Neural cell (in vitro differentiated cells): ENCODE measurements at regions not wholly inside any gene's neighbourhood (a gene's known extent, or its start where the extent isn't known, plus 50 kb on each side); places are given as distances from the start of the nearest gene placed in this dataset.

Experiments
- H2AFZ ChIP-seq: fragments of 200-600, 300-800 bp; sonication (generic), shearing (Covaris generic); 2 replicates; pipeline ENCODE4 v1.6.0; 2014; ENCODE audit warnings: low read depth, mild to moderate bottlenecking, antibody characterized with exemption, low read length, moderate library complexity
- H3F3A ChIP-seq: fragments of 200-600 bp; shearing (Covaris generic); 2 replicates; pipeline ENCODE4 v1.6.1; 2016; ENCODE audit warnings: mild to moderate bottlenecking, moderate library complexity, mixed read lengths, antibody characterized with exemption, low read length; ENCODE audit not compliant: insufficient read depth, poor library complexity, severe bottlenecking
- H3K27ac ChIP-seq: fragments of 200-600, 300-800 bp; sonication (generic), shearing (Covaris generic); 2 replicates; pipeline ENCODE4 v1.5.1; 2014; ENCODE audit warnings: mild to moderate bottlenecking, low read length, moderate library complexity
- H3K27me3 ChIP-seq: fragments of 300-800, 200-600 bp; sonication (generic), shearing (Covaris generic); 2 replicates; pipeline ENCODE4 v1.6.0; 2014; ENCODE audit warnings: mild to moderate bottlenecking, low read depth, low read length, moderate library complexity; ENCODE audit not compliant: insufficient read depth
- H3K36me3 ChIP-seq: fragments of 300-800, 200-600 bp; sonication (generic), shearing (Covaris generic); 2 replicates; pipeline ENCODE4 v1.5.1; 2014; ENCODE audit warnings: mild to moderate bottlenecking, antibody characterized with exemption, low read length, moderate library complexity; ENCODE audit not compliant: insufficient read depth
- H3K4me2 ChIP-seq: fragments of 300-800, 200-600 bp; sonication (generic), shearing (Covaris generic); 2 replicates; pipeline ENCODE4 v1.6.0; 2014; ENCODE audit warnings: mild to moderate bottlenecking, low read length
- H3K4me3 ChIP-seq: fragments of 300-800, 200-600 bp; sonication (generic), shearing (Covaris generic); 2 replicates; pipeline ENCODE4 v1.5.1; 2014; ENCODE audit warnings: mild to moderate bottlenecking, low read length, moderate library complexity
- H3K79me2 ChIP-seq: fragments of 200-600 bp; shearing (Covaris generic); replicated peaks from 2 replicates; pipeline ENCODE4 v1.6.0; 2014; ENCODE audit warnings: mild to moderate bottlenecking, low read length, moderate library complexity; ENCODE audit not compliant: insufficient read depth
- H3K9ac ChIP-seq: fragments of 300-800, 200-600 bp; sonication (generic), shearing (Covaris generic); 2 replicates; pipeline ENCODE4 v1.6.1; 2016; ENCODE audit warnings: mild to moderate bottlenecking, low read length, mixed read lengths
- H3K9me2 ChIP-seq: fragments of 200-600 bp; shearing (Covaris generic); 2 replicates; pipeline ENCODE4 v1.6.1; 2016; ENCODE audit warnings: mild to moderate bottlenecking, low read length, mixed read lengths; ENCODE audit not compliant: insufficient read depth
- H3K9me3 ChIP-seq: fragments of 200-600, 300-800 bp; sonication (generic), shearing (Covaris generic); 2 replicates; pipeline ENCODE4 v1.6.1; 2016; ENCODE audit warnings: mild to moderate bottlenecking, mixed run types, low read length, moderate library complexity, mixed read lengths
- H4K20me1 ChIP-seq: fragments of 200-600 bp; shearing (Covaris generic); 2 replicates; pipeline ENCODE4 v1.6.1; 2016; ENCODE audit warnings: mild to moderate bottlenecking, mixed run types; ENCODE audit not compliant: insufficient read depth
- EP300 ChIP-seq: fragments of 450-650 bp; conservative IDR thresholded peaks from 2 replicates; pipeline ENCODE4 v1.6.1; 2014; ENCODE audit warnings: antibody characterized with exemption, mild to moderate bottlenecking, moderate library complexity; ENCODE audit not compliant: poor library complexity, severe bottlenecking
- EZH2 ChIP-seq: fragments of 200-600, 300-800 bp; shearing (Covaris generic), sonication (generic); IDR thresholded peaks from 2 replicates; pipeline ENCODE4 v1.6.1; 2014; ENCODE audit warnings: antibody characterized with exemption, low read length, borderline replicate concordance, mild to moderate bottlenecking; ENCODE audit not compliant: insufficient read depth, poor library complexity, severe bottlenecking
- MXI1 ChIP-seq: fragments of 450-650 bp; conservative IDR thresholded peaks from 2 replicates; pipeline ENCODE4 v1.6.1; 2014; ENCODE audit warnings: antibody characterized with exemption, mild to moderate bottlenecking; ENCODE audit not compliant: poor library complexity, severe bottlenecking
- POLR2AphosphoS5 ChIP-seq: IDR thresholded peaks from 2 replicates; pipeline ENCODE4 v1.6.1; 2012
- RAD21 ChIP-seq: fragments of 450-650 bp; conservative IDR thresholded peaks from 2 replicates; pipeline ENCODE4 v1.6.1; 2014; ENCODE audit warnings: antibody characterized with exemption, mild to moderate bottlenecking, moderate library complexity
- SMC3 ChIP-seq: fragments of 450-650 bp; conservative IDR thresholded peaks from 2 replicates; pipeline ENCODE4 v1.6.1; 2014; ENCODE audit warnings: antibody characterized with exemption, mild to moderate bottlenecking, moderate library complexity; ENCODE audit not compliant: poor library complexity
- TAF1 ChIP-seq: IDR thresholded peaks from 2 replicates; pipeline ENCODE4 v1.6.1; 2012; ENCODE audit warnings: low read depth
- TF ChIP-seq, protein P1 (sequence below): fragments of 450-650 bp; IDR thresholded peaks from 2 replicates; pipeline ENCODE4 v1.5.1; 2014; ENCODE audit warnings: antibody characterized with exemption, mild to moderate bottlenecking, moderate library complexity; ENCODE audit not compliant: poor library complexity, severe bottlenecking
- TF ChIP-seq, protein P2 (sequence below): IDR thresholded peaks from 2 replicates; pipeline ENCODE4 v1.6.1; 2012; ENCODE audit warnings: borderline replicate concordance

DNA sequence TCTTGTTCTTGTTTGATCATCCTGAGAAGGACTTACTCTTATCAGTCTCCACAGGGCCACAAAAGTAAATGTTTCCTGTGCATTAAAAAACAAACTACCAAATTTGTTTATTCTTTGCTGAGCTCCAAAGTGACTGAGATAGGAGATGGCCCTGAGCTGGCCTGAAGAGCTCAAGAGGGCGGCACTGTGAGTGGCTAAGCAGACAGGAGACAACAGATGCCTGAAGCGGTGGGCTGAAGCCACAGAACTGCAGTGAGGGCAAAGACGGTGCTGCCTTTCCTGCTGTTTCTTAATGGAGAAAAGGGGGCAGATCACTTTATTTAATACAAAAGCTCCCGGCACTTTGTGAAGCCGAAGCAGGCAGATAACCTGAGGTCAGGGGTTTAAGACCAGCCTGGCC is 379.6 kb downstream of the ARL4A start:
- no peak overlapping the region for H3K27ac ChIP-seq
- H3K36me3 ChIP-seq: no peaks in the 10 kb centered on the region
- H4K20me1 ChIP-seq: no peaks in the 10 kb centered on the region
- H3K9me3 ChIP-seq: no peaks in the 10 kb centered on the region
- H3K9me2 ChIP-seq: no peaks in the 10 kb centered on the region
- no peaks in the 10 kb centered on the region for H3K27me3 ChIP-seq
- no peak overlapping the region for H3K4me2 ChIP-seq
- H3K9ac ChIP-seq: no peak overlapping the region
- no peaks in the 10 kb centered on the region for H3F3A ChIP-seq
- H3K79me2 ChIP-seq: no peaks in the 10 kb centered on the region
- TF ChIP-seq TAF1: no peak
- TF ChIP-seq, protein P1, sequence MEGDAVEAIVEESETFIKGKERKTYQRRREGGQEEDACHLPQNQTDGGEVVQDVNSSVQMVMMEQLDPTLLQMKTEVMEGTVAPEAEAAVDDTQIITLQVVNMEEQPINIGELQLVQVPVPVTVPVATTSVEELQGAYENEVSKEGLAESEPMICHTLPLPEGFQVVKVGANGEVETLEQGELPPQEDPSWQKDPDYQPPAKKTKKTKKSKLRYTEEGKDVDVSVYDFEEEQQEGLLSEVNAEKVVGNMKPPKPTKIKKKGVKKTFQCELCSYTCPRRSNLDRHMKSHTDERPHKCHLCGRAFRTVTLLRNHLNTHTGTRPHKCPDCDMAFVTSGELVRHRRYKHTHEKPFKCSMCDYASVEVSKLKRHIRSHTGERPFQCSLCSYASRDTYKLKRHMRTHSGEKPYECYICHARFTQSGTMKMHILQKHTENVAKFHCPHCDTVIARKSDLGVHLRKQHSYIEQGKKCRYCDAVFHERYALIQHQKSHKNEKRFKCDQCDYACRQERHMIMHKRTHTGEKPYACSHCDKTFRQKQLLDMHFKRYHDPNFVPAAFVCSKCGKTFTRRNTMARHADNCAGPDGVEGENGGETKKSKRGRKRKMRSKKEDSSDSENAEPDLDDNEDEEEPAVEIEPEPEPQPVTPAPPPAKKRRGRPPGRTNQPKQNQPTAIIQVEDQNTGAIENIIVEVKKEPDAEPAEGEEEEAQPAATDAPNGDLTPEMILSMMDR: no peak
- H3K4me3 ChIP-seq: no peak overlapping the region
- no peak overlapping the region for H2AFZ ChIP-seq

DNA sequence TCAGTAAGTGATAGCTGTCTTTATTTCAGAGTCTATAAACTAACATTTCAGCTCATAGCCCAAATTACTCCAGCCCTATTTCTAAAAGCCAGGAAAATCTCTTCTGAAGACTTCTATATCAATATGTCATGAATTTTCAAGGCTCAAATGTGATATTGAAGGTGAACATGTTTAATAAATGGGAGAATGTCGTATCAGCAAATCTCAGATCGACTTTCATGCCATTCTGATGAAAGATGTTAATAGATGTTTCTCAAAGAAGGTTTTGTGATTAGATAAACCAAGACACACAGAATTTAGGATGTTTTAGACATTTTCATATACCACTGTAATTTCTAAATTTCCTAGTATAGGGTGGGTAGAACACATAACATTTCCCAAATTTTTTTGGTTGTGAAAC is 380.6 kb downstream of the ARL4A start:
- no peak overlapping the region for H3K4me3 ChIP-seq
- no peak overlapping the region for H2AFZ ChIP-seq
- TF ChIP-seq MXI1 (no peak), EZH2 (no peak), SMC3 (no peak), POLR2AphosphoS5 (no peak), RAD21 (no peak), EP300 (no peak), TAF1 (no peak)
- TF ChIP-seq, protein P2, sequence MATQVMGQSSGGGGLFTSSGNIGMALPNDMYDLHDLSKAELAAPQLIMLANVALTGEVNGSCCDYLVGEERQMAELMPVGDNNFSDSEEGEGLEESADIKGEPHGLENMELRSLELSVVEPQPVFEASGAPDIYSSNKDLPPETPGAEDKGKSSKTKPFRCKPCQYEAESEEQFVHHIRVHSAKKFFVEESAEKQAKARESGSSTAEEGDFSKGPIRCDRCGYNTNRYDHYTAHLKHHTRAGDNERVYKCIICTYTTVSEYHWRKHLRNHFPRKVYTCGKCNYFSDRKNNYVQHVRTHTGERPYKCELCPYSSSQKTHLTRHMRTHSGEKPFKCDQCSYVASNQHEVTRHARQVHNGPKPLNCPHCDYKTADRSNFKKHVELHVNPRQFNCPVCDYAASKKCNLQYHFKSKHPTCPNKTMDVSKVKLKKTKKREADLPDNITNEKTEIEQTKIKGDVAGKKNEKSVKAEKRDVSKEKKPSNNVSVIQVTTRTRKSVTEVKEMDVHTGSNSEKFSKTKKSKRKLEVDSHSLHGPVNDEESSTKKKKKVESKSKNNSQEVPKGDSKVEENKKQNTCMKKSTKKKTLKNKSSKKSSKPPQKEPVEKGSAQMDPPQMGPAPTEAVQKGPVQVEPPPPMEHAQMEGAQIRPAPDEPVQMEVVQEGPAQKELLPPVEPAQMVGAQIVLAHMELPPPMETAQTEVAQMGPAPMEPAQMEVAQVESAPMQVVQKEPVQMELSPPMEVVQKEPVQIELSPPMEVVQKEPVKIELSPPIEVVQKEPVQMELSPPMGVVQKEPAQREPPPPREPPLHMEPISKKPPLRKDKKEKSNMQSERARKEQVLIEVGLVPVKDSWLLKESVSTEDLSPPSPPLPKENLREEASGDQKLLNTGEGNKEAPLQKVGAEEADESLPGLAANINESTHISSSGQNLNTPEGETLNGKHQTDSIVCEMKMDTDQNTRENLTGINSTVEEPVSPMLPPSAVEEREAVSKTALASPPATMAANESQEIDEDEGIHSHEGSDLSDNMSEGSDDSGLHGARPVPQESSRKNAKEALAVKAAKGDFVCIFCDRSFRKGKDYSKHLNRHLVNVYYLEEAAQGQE: no peak
- TF ChIP-seq, protein P1: no peak
- no peak overlapping the region for H3K9ac ChIP-seq
- no peaks in the 10 kb centered on the region for H3K27me3 ChIP-seq
- H4K20me1 ChIP-seq: no peaks in the 10 kb centered on the region
- no peaks in the 10 kb centered on the region for H3K9me2 ChIP-seq
- H3F3A ChIP-seq: no peaks in the 10 kb centered on the region
- no peak overlapping the region for H3K4me2 ChIP-seq
- H3K79me2 ChIP-seq: no peaks in the 10 kb centered on the region
- no peak overlapping the region for H3K27ac ChIP-seq
- no peaks in the 10 kb centered on the region for H3K9me3 ChIP-seq
- H3K36me3 ChIP-seq: no peaks in the 10 kb centered on the region
